GM21825 (cell line): ENCODE measurements at regions not wholly inside any gene's neighbourhood (a gene's known extent, or its start where the extent isn't known, plus 50 kb on each side); places are given as distances from the start of the nearest gene placed in this dataset.
"Not testable (repeated sequence)": the region's sequence is repeated elsewhere in the genome, so short reads cannot be mapped to it uniquely, and the experiment has no call there.

Experiments
- ATAC-seq: cut with Tn5 transposase; IDR thresholded peaks from one replicate; pipeline ENCODE4 v1.9.1; 2021; ENCODE audit warnings: mild to moderate bottlenecking, moderate library complexity; ENCODE audit not compliant: unreplicated experiment

GRCh38 chr6:21708320-21708580 is 114.7 kb downstream of the SOX4 start:
- no peak for ATAC-seq

GRCh38 chr6:21710216-21710615 is 116.7 kb downstream of the SOX4 start:
- ATAC-seq, result no peak

GRCh38 chr6:21710908-21711627 is 117.5 kb downstream of the SOX4 start:
- ATAC-seq, result no peak

- ATAC-seq, result no peak
Measured at GRCh38 chr6:21712213-21712612, 118.7 kb downstream of the SOX4 start.

- ATAC-seq, result no peak
Measured at GRCh38 chr6:21713481-21713880, 119.9 kb downstream of the SOX4 start.

GRCh38 chr6:21715180-21715579 is 121.6 kb downstream of the SOX4 start:
- no peak for ATAC-seq

- no peak for ATAC-seq
Measured at GRCh38 chr6:21722510-21722909, 129.0 kb downstream of the SOX4 start.

- ATAC-seq, result no peak
Measured at GRCh38 chr6:21726676-21727075, 133.1 kb downstream of the SOX4 start.

- ATAC-seq, result no peak
Measured at GRCh38 chr6:21728141-21728540, 134.6 kb downstream of the SOX4 start.

GRCh38 chr6:21729431-21729830 is 135.9 kb downstream of the SOX4 start:
- no peak for ATAC-seq

GRCh38 chr6:21730533-21730932 is 137.0 kb downstream of the SOX4 start:
- ATAC-seq, result no peak

GRCh38 chr6:21731411-21732031 is 138.0 kb downstream of the SOX4 start:
- ATAC-seq, result no peak

GRCh38 chr6:21732032-21732730 is 138.6 kb downstream of the SOX4 start:
- not testable (repeated sequence) for ATAC-seq

GRCh38 chr6:21732731-21733130 is 139.2 kb downstream of the SOX4 start:
- ATAC-seq, result no peak

- ATAC-seq, result no peak
Measured at GRCh38 chr6:21733311-21733710, 139.8 kb downstream of the SOX4 start.

GRCh38 chr6:21734204-21734603 is 140.7 kb downstream of the SOX4 start:
- ATAC-seq, result no peak

- ATAC-seq, result no peak
Measured at GRCh38 chr6:21738180-21739094, 144.9 kb downstream of the SOX4 start.

- no peak for ATAC-seq
Measured at GRCh38 chr6:21739241-21739640, 145.7 kb downstream of the SOX4 start.

- no peak for ATAC-seq
Measured at GRCh38 chr6:21739838-21740237, 146.3 kb downstream of the SOX4 start.

- ATAC-seq, result no peak
Measured at GRCh38 chr6:21740376-21741124, 147.0 kb downstream of the SOX4 start.
